Mammary epithelial cell (primary cell): ENCODE measurements at regions not wholly inside any gene's neighbourhood (a gene's known extent, or its start where the extent isn't known, plus 50 kb on each side); places are given as distances from the start of the nearest gene placed in this dataset.

Experiments
- EZH2 ChIP-seq: IDR thresholded peaks from 2 replicates; pipeline ENCODE4 v1.6.1; 2012; ENCODE audit warnings: low read length, inconsistent platforms, borderline replicate concordance
- TF ChIP-seq, protein P1 (sequence below), 2 donors: IDR thresholded peaks in 1 of 2; conservative IDR thresholded peaks in 1 of 2; 2 replicates each; pipeline ENCODE4 v1.5.1; 2011 to 2012; ENCODE audit warnings: inconsistent platforms in 2 of 2, low read length in 2 of 2, mild to moderate bottlenecking in 2 of 2, control low read depth in 1 of 2, low read depth in 1 of 2; ENCODE audit not compliant: insufficient read depth in 1 of 2; ENCODE audit errors: extremely low read depth in 1 of 2

DNA sequence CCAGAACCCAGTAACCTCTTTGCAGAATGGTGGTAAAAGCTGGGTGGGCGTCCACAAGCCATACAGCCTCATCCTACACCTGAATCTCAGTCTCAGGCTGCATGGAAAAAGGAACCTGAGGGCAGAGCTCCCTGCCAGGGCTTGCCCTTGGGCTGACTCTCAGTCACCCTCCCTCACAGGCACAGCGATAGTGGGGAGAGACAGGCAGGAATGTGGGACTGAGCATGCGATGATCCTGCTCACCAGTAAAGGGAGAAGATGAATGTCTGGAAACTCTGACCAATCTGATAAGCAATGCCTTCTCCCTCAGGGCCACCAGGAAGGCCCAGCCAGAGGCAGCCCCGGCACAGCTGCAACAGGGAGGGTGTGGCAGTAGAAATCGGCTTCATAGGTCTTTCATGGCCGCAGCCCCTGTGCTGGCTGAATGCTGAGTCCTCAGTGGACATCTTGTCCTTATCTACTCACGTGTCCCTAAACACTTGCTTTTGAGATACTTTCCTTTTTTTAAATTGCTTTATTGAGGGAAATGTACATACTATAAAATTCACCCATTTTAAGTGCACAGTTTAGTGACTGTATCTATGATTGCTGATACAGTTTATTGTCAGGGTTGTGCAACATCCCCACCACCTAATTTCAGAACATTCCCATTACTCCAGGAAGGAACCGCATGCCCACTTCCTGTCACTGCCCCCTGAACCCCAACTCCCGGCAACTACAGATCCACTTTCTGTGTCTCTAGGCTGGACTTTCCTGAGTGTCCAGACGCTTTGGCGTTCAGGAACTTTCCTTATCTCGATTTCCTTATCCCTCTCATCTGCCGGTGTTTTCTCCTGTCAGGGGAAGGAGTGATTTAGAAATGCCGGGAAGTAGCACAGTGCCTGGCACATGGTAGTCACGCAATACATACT, 258.1 kb downstream of the PCNX1 start:
- TF ChIP-seq, protein P1, sequence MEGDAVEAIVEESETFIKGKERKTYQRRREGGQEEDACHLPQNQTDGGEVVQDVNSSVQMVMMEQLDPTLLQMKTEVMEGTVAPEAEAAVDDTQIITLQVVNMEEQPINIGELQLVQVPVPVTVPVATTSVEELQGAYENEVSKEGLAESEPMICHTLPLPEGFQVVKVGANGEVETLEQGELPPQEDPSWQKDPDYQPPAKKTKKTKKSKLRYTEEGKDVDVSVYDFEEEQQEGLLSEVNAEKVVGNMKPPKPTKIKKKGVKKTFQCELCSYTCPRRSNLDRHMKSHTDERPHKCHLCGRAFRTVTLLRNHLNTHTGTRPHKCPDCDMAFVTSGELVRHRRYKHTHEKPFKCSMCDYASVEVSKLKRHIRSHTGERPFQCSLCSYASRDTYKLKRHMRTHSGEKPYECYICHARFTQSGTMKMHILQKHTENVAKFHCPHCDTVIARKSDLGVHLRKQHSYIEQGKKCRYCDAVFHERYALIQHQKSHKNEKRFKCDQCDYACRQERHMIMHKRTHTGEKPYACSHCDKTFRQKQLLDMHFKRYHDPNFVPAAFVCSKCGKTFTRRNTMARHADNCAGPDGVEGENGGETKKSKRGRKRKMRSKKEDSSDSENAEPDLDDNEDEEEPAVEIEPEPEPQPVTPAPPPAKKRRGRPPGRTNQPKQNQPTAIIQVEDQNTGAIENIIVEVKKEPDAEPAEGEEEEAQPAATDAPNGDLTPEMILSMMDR (conservative IDR thresholded peaks at IDR 0.05 in 1 of 2, IDR thresholded peaks at IDR 0.05 in 1 of 2; ENCODE audit: extremely low read depth in 1 of 2, insufficient read depth in 1 of 2, low read depth in 1 of 2, low read length in 2 of 2), result no peak
- TF ChIP-seq EZH2, result no peak
